ENCODE measurements at regions not wholly inside any gene's neighbourhood (a gene's known extent, or its start where the extent isn't known, plus 50 kb on each side); places are given as distances from the start of the nearest gene placed in this dataset.
"Not testable (repeated sequence)": the region's sequence is repeated elsewhere in the genome, so short reads cannot be mapped to it uniquely, and the experiment has no call there.

DNA sequence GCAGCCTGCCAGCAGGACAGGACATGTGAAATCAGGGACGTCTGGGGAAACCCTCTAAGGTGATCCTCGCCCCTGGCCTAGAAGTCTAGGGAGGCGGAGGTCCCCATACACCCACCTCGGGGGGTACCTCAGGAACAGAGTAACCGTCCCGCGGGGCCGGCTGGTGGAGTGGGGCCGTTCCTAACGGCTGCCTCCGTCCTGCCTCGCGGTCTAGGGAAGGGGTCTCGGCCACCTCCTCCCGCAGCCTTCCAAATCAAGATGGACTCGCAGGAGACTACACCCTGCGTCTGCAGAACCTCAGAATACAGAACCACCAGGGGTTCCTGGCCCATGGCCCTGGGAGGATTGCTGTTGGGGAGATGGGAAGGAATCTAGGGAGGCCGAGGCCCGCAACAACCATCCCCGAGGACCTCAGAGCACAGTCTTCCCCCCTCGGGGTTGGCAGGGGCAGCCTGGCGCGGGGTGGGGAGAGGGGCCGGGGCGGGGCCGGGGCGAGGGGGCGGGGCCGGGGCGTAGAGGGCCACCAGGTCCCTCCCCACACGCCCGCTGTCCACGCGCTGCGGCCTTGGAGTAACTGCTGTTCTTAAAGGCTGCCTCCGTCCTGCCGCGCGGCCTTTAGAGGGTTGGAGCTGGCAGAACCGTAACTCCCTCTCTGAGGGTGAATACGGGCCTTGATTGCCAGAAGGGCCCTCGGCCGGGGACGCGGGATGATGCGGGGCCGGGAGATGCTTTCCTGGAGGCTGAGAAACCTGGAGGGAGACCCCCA is 89.0 kb upstream of the MLN start:
- no peak for DNase-seq

DNA sequence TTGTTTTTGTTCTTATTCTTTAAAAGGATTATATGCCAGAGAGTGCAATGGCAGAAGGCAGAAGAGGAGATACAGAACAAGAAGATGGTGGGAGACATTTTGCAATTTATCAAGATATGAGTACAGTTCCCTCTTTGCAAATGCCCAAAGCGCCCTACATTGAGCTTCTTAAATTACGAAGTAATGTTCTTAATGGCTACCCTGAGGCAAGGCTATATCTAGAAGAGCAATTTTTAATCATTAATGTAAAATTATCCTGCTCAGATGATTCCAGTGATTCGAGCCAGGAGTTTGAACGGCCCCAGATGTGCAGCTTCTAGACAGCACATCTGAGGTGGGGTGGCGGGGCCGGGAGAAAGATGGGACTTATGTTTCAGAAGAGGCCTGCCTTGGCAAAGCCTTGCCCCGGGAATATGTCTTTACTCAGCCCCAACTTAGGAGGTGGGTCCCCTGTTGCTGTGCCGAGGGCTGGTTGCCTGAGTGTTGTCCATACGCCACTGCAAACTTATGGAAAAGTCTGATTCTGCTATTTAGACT is 84.9 kb upstream of the MLN start:
- no peak for DNase-seq

DNA sequence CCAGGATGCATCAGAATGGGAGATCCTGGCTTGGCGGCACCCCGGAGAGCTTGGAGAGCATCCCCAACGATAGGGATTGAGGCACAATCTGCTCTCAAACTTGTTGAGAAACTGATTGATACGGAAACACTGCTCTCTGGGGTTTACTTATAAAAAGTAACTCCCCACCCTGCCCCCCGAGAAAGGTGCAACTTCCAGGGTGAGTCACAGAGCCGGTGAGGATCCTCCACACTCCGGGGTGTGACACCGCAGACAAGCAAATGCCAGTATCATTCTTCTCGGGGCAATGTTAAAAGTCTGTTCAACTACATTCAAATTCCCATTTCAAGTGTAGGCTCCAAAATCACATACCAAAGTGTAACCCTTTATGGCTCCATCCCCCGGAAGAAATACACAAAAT is 84.4 kb upstream of the MLN start:
- DNase-seq: no peak

DNA sequence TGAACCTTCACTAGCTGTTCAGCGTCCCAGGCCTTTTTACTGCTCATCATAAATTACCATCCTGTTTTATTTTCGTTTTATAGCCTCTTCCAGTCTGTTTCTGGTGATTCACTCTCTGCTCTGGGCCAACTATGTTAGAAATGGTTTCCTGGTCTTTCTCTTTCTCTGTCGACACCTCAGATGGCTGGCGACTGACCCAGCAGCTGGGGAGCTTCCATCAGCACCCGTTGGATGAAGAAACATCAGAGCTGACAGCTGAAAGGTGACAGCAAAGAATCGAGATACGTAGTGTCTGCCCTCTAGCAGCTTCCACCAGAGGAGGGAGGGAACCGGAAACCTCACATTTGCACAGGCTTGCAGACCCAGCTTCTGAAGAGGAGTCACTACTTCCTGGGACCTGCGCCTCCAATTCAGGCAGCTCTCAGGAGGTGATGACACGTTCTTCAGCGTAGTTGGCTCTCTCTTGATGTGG is 82.9 kb upstream of the MLN start:
- DNase-seq: no peak

DNA sequence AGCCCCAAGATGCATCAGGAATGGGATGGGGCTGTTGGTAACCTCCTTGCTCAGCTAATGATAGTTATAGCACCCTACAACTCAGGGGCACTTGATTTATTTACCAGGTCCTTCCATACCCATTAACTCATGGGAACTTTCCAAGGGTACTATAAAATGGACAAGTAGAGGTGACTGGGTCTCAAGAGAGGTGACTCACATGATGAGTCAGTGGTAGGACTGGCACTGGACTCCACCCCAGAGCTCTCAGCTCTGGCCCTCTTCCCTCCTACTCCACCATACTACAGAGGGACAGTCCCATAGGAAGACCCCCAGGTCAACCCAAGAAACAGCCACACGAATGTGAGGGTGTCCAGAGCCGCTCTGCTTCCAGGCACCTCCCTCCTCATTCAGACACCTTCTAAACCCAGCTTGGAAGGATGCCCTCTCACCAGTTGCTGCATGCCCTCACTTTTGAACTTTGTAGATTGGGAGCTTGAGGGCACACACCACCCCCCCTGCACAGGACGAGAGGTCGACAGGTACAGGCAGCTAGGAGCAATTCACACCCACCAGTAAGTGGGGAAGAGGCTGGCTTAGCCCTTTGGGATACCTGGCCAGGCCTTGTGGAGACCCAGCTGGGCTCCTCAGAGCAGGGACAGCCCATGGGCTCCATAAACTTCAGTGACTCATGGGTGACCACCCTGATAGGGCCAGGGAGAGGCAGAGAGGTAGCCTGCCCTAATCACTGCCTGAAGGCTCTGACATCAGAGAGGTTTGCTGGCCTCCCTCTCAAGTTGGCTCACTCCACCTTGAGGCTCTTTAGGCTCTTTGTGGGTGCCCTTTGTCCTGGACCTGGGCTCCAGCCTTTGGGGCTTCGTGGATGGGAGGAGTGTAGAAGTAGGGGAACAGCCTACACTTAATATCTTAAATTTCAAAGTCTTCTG is 81.6 kb upstream of the MLN start:
- no peak for DNase-seq

DNA sequence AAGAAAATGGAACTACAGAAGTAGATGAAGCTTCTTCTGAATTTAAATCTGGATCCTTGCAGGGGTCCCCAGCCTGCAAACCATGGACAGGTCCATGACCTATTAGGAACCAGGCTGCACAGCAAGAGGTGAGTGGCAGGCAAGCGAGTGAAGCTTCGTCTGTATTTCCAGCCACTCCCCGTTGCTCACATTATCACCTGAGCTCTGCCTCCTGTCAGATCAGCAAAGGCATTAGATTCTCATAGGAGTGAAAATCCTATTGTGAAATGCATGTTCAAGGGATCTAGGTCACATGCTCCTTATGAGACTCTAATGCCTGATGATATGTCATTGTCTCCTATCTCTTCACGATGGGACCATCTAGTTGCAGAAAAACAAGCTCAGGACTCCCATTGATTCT is 79.8 kb upstream of the MLN start:
- not testable (repeated sequence) for DNase-seq

DNA sequence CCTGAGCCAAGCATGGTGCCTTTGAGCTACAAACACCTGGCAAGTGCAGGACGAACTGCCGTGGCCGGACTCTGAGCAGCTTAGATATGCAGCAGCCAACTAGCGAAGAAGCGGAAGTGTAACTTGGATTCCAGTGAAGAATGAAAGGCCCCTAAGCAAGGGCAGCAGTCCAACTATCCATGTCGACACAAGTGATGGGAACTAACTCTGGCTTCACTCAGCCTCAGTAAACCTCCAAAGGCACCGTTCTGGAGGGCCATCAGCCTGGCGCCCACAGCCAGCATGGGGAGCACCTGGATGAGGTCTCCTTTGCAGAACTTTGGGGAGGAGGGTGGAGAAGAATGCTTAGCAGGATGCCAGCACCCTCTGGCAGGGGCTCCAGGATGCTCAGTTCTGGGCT is 78.4 kb upstream of the MLN start:
- DNase-seq: no peak

DNA sequence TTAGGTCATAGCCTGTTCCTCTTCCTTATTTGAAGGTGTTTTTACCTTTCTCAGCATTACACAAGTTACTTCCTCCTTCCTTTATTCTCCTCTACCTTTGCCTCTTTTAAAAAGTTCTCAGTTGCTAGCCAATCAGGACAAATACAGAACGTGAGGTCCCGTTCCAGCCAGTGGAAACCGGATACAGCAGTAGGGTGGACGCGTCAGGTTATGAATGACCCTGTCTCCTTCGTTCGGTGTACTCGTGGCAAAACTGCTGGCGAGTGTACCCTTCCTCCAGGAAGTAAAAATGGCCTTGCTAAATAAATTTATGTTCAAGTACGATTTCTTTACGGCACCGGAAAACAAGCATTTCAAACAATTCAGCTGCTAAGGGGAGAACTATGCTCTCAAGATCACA is 77.0 kb upstream of the MLN start:
- no peak for DNase-seq

DNA sequence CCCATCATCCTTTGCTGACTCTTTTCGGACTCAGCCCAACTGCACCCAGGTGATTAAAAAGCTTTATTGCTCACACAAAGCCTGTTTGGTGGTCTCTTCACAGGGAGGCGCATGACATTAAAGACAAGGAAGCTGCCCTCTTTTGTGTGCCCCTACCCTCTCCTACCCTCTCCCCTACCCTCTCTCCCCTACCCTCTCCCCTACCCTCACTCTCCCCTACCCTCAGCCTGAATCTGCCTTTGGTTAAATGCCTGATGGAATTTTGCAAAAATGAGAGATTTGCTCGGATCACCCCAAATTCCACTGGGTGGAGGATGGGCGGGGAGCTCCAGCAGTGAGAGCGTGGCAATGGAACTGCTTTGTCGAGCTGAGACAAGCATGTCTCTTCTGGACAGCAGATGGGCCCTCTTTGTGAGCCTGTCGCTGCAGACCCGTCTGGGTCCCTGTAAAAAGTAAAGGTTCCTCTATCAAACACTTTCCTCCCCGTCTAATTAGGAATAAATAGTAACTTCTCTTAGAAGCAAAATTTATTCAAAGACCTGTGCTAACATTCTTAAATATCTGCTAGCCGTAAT is 76.4 kb upstream of the MLN start:
- no peak for DNase-seq

DNA sequence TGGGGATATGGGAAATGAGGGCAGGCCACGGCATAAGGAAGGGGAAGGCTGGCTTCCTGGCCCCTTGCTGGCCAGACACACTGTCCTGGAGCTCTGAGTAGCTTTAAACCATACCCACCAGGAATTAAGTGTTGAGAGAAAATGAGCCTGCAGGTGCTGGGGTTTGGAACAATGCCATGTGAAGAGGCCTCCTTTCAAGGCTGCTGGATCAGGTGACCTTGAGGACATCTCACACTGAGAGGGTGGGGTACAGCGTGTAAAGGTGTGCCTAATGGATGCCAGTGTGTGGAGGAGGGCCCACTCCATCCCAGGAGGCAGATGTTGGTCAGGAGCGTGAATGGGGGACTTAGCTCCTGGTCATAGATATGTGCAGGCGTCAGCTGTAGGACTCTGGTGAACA is 74.8 kb upstream of the MLN start:
- DNase-seq: no peak

DNA sequence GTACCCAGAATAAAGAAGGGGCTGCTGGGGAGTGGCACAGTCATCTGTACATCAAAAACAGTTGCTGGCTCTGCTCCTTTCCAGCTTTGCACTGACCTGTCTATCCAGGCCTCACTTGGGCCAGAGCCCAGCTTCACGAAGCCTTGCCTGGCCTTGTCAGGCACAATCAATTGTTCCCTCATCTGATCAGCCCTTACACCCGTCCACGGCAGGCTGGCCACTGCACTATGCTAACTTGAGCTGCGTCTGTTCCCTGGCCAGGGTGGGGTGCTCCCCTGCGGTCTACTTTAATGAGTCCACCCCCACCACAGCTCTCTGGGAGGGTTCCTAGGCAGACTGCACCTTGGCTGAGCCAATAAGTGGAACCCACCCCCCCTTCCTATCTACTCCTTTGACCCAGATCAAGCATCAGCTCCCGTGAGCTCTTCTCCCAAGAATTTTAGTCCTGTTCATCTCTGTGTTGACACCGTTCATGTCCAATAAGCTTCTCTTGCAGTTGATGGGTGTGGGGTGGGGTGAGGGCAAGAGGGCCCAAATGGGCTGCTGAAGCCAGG is 74.3 kb upstream of the MLN start:
- DNase-seq: no peak

DNA sequence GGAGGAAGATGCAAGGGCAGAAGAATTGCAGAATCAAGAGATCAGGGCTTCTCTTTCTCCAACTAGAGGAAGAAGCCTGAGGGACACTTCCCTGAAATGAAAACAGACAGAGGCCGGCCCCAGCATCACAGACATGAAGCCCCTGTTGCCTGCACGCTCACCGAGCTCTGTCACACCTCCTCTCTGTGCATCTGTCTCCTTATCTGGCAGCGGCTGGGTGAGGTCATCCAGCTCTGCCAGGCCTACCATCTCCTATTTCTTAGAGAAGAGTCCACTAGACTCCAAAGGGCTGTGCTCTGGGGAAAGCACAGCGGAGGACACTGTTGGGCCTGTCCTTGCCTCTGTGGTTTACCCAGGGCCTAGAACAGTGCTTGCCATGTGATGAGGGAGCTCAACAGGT is 71.9 kb upstream of the MLN start:
- DNase-seq: no peak

DNA sequence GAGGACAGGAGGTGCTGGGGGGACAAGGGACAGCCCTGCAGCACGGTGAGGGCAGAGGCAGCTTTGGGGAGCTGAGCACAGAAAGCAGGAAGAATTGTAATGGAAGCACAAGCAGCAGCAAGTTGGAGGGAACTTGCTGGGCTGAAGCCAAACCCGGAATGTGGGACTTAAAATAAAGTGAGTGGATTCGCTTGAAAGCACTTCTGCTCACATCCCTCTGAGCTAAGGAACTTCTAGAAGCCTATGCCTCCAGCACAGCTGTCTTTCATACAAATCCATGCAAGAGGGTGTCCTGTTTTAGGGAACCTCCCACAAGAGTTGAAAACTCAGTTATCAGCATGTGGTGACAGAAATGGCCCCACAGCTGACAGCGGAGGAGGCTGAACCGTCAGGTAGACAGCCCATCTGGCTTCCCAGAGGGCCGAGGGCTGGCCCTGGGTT is 71.4 kb upstream of the MLN start:
- no peak for DNase-seq

DNA sequence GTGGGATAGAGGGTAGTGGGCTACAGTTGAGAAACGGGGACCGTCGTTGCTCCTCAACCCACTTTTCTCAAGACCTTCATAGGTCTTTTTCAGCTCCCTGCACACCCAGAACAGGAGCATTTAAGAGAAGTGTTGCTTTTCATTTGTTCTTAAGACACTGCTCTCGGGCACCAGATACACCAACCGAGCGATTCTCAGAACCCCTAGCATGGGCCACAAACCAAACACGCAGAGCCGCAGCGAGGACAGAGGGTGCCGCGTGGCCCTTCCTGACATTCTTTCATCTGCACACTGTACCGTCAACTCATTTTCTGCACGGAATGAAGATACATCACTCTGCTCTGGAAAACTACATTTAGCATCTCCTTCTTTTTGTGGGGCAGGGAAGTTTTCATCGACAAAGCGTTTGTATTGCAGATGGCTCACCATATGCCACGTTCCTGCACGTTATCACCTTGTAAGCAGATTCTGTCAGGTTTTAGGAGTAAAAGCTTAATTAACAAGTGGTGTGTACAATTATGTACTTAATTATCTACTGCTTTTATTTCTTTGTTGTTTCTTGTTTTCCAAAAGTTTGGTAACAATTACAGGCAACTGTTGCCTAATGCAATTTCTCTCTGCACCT is 70.4 kb upstream of the MLN start:
- DNase-seq: no peak

DNA sequence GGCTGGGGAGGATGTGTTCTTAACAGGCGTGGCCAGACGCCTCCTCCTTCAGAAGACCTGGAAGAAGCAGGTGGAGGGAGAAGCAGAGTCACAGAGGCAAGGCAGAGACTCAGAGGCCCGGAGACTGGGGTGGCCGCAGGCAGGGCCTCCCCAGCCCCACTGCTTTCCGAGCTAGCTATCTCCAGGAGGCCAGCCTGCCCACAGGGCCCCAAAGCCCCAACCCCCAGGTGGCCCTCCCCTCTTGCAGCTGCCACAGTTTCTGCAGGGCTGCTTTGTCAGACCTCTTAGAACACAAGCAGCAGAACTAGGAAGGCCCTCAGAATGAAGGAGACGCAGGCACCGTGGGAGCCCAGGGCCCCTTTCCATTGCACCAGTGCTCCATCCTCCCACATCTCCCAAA is 69.0 kb upstream of the MLN start:
- no peak for DNase-seq

DNA sequence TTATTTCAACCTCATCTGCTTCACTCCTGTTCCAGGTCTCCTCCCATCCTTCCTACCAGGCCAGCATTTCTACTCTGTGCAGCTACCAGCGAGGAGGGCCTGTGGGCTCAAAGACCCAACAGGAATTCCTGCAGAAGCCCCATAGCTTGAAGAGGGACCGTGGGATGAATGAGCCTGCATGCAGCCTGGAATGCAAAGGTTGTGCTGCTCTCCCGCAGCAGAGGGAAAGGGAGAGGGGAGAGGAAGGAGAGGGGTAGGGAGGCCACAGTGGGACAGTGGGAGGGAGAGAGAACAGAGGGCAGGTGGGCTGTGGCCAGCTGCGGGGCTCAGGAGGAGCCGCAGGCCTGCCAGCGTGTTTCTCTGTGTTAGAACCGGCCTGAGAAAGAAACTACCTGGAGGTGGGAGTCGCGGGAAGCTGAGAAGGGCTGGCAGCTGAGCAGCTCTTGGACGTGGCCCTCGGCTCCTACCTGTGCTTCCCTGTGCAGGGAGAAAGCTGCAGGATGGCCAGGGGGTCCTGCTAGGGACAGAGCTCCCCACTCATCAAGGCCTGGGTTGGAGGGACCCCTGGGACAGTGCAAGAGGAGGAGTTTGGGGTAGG is 66.1 kb upstream of the MLN start:
- no peak for DNase-seq

DNA sequence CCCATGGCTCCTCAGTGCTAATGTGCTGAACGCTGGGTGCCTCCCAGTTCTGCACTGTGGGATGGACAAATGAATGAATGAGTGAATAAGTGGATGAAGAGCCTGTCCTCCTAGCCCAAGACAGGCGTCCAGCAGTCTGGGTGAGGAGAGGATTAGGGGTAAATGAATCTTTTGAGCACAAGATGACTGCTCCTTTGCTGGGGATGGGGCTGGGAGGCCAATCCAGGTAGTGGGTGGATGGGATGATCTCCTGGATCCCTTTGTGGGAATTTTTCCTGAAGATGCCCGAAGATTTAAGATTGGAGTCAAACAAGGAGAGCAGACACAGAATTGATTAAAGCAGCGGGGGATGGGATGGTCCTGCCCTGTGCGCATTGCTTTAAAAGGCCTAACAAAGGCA is 65.3 kb upstream of the MLN start:
- DNase-seq: no peak

DNA sequence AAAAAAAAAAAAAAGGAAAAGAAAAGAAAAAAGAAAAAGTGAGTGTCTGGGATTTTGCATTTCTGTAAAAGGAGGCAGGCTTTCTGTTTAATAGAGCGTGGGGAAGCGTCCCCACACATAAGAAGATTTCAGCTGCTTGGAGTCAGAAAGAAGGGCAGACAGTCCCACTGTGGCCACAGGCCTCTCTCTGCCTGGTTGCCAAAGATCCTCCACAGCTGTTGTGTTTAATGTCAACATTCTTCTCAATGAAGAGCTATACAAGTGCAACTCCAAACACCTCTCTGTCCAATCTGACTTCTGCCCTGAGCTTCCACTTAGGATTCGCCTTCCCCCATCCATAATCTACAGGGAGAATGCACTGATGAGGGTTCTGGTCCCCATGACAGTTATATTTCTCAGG is 64.3 kb upstream of the MLN start:
- DNase-seq: no peak

DNA sequence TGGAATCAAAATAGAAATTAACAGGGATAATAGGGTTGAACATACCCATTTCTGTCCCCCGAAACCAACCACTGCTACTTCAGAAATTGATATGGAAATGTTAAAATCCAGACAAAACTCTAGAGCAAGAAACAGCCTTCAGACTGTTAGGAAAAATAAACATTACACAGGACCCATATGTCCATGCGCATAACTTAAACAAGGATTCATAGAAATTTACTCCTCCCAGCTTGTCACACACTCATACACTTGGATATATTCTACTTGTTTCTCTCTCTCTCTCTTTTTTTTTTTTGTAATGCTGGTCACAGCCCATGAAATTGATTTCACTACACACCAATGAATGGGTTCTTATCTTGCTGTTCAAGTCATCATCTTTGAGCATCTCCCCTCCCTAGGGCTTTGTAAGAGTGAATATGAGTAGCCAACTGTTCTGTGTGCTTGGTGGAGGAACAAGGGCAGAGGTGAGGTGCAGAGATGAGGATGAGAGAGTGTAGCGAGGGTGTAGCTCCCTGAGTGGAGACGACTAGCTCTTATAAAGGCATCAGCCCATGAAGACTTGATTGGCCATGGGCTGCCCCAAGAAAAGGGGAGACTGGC is 61.8 kb upstream of the MLN start:
- DNase-seq: no peak

DNA sequence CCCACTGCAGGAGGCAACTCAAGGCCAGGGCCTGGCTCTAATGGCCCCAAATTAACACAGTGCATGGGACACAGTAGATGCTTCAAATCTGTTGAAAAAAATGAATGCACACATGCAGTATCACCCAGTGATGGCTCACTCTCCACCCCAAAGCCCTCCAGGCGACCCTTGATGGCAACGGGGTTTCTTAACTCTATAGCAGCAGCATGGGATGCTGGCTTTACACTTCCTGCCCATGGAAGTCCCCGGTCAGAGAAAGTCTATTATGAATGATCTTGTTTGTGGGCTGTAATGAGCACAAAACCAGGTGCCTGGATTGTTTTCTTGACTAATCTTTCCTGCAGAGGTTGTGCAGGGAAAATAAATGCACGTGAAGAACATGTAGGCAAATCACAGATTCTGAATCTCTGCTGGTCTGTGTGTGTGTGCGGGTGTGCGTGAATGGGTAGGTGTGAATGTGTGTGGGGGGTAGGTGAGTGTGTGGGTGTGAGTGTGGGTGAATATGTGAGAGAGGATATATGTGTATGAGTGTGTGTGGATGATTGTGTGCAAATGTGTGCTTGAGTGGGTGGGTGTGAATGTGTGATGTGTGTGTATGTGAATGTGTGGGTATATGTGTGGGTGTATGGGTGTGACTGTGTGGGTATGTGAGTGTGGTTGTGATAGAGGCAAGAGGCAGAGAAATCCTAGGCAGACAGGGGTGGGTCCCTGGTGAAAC is 60.1 kb upstream of the MLN start:
- no peak for DNase-seq

DNA sequence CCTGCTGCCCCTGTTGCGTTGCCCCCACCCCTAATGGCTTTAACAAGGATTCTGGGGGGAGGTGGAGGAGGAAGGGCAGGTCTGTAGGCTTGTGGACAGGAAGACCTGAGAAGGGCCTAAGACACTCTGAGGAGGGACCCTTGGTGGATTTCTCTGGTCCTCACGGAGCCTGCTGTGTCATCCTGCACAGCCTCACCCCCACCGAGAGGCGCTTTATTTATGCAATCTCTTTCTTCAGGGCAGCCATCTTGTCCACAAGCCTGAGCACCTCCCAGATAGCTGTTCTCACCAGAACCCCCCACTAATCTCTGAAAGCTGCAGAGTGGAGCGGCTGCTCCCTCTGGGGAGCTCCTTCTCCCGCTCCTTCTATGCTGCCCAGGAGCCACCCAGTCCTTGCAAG is 59.3 kb upstream of the MLN start:
- DNase-seq: no peak

Data from activated CD8-positive, alpha-beta memory T cell treated with anti-CD3 and anti-CD28 coated beads, Interleukin-2, amount 50 U/mL, for 48 hours (primary cell).